ENCODE measurements at regions not wholly inside any gene's neighbourhood (a gene's known extent, or its start where the extent isn't known, plus 50 kb on each side); places are given as distances from the start of the nearest gene placed in this dataset.

DNA sequence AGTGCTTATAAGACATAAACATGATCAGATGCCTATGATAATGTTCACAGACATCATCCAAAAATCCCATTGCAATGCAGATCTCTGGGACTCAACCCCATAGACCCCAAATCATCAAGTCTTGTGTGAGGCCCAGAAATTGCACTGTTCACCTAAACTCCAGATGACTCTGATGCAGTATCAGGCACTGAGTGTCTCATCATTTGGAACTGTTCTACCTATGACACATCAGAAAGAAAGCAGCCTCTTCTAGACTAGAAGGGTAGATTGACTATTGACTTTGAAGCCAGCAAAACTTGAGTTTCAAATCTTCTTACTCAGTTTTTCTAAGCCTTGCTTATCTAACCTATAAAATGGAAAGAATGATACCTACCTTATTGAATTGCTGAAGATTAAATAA lies 58.7 kb upstream of the PAPPA start:
- TF ChIP-seq, protein P1, sequence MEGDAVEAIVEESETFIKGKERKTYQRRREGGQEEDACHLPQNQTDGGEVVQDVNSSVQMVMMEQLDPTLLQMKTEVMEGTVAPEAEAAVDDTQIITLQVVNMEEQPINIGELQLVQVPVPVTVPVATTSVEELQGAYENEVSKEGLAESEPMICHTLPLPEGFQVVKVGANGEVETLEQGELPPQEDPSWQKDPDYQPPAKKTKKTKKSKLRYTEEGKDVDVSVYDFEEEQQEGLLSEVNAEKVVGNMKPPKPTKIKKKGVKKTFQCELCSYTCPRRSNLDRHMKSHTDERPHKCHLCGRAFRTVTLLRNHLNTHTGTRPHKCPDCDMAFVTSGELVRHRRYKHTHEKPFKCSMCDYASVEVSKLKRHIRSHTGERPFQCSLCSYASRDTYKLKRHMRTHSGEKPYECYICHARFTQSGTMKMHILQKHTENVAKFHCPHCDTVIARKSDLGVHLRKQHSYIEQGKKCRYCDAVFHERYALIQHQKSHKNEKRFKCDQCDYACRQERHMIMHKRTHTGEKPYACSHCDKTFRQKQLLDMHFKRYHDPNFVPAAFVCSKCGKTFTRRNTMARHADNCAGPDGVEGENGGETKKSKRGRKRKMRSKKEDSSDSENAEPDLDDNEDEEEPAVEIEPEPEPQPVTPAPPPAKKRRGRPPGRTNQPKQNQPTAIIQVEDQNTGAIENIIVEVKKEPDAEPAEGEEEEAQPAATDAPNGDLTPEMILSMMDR (IDR thresholded peaks at IDR 0.05): no peak
- Histone ChIP-seq H3K9me3 (no peaks in the 10 kb centered on the region), H3K36me3 (no peaks in the 10 kb centered on the region), H3K27ac (no peak overlapping the region), H3K4me3 (no peak overlapping the region), H3K4me1 (ENCODE audit: control insufficient read depth in 1 of 2, low read depth in 2 of 2) (no peaks in the 10 kb centered on the region), H3K27me3 (replicated peaks; ENCODE audit: insufficient read depth) (no peaks in the 10 kb centered on the region)
- ATAC-seq (ENCODE audit: insufficient number of reproducible peaks, low FRiP score, low read depth) (no peak), DNase-seq (ENCODE audit: low spot score) (no peak)

DNA sequence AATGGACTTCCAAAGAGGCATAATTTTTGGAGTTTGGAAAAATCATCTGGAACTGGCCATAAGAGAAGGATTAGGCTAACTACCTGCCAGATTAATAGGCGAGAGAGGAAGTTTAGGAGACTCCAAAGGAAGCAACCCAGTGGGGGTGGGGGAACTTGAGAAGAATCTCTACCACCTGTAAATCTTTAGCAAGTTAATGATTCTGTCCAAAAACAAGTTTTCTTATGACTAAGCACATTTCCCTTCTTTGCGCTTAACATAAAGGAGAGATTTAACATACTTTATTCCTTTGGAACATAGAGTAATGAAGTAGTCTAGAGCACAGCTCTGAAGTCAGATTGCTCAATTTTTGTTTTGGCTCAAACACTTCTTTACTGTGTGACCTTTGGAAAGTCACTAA lies 58.2 kb upstream of the PAPPA start:
- Histone ChIP-seq H3K4me1 (ENCODE audit: control insufficient read depth in 1 of 2, low read depth in 2 of 2) (no peaks in the 10 kb centered on the region), H3K4me3 (no peak overlapping the region), H3K36me3 (no peaks in the 10 kb centered on the region), H3K27ac (no peak overlapping the region), H3K9me3 (no peaks in the 10 kb centered on the region), H3K27me3 (replicated peaks; ENCODE audit: insufficient read depth) (no peaks in the 10 kb centered on the region)
- TF ChIP-seq, protein P1 (IDR thresholded peaks at IDR 0.05): no peak
- ATAC-seq (ENCODE audit: insufficient number of reproducible peaks, low FRiP score, low read depth) (no peak), DNase-seq (ENCODE audit: low spot score) (no peak)

DNA sequence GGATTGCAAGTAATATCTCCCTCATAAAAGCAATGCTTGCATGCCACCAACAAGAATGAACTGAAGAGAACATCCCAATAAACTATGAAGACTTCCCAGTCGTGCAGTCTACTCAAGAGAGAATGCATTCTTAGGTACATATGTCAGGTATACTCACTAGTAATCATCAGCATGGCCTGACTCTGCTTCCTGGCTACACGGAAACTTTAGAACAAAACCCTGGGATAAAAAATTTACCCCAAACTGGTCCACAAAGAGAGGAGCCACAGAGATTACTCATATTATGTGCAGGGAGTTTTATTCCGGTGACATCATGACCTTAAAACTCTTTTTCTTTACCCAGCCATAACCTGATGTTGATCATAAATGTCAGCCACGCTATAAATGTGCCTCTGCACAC lies 57.5 kb upstream of the PAPPA start:
- Histone ChIP-seq H3K4me3 (no peak overlapping the region), H3K27me3 (replicated peaks; ENCODE audit: insufficient read depth) (no peaks in the 10 kb centered on the region), H3K27ac (no peak overlapping the region), H3K36me3 (no peaks in the 10 kb centered on the region), H3K9me3 (no peaks in the 10 kb centered on the region), H3K4me1 (ENCODE audit: control insufficient read depth in 1 of 2, low read depth in 2 of 2) (no peaks in the 10 kb centered on the region)
- ATAC-seq (ENCODE audit: insufficient number of reproducible peaks, low FRiP score, low read depth) (no peak), DNase-seq (ENCODE audit: low spot score) (no peak)
- TF ChIP-seq, protein P1 (IDR thresholded peaks at IDR 0.05): no peak

DNA sequence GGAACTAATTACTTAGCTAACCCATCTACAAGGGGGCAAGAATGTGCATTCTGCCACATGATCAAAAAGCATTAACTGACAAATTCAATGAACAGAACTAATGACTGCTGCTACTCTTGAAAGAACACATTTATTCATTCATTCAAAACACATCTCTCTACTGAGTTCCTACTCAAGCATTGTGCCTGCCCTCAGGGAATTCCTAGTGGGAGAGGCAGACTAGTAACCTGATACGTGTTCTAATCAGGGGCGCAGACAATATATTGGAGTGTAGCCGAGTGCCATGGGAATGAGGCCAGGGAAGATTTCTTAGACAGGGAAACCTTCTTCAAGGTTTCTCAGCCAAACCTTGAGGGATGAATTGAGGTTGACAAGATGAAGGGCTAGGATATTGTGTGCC lies 56.7 kb upstream of the PAPPA start:
- TF ChIP-seq, protein P1 (IDR thresholded peaks at IDR 0.05): no peak
- Histone ChIP-seq H3K4me3 (no peak overlapping the region), H3K9me3 (no peaks in the 10 kb centered on the region), H3K36me3 (no peaks in the 10 kb centered on the region), H3K27ac (no peak overlapping the region), H3K4me1 (ENCODE audit: control insufficient read depth in 1 of 2, low read depth in 2 of 2) (no peaks in the 10 kb centered on the region), H3K27me3 (replicated peaks; ENCODE audit: insufficient read depth) (no peaks in the 10 kb centered on the region)
- no peak for ATAC-seq (ENCODE audit: insufficient number of reproducible peaks, low FRiP score, low read depth)
- no peak for DNase-seq (ENCODE audit: low spot score)

DNA sequence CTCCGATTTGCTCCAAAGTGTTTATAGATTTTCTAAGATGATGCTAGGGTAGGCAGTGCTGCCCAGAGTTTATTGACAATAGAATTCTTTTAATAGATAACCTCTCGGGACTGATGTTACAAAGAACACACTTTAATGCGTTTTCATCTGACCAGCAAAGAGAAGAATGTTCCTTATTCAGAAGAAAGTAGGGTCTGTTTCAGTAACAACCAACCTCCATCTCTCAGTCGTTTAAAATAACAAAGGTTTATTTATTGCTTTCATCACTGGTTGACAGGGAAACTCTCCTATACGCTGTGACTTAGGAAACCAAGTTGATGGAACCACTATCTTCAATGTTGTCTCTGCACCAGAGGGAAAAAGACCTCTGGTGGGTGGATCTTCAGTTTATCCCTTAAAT lies 55.1 kb upstream of the PAPPA start:
- no peak for DNase-seq (ENCODE audit: low spot score)
- Histone ChIP-seq H3K4me3 (no peak overlapping the region), H3K27me3 (replicated peaks; ENCODE audit: insufficient read depth) (no peaks in the 10 kb centered on the region), H3K9me3 (no peaks in the 10 kb centered on the region), H3K4me1 (ENCODE audit: control insufficient read depth in 1 of 2, low read depth in 2 of 2) (no peaks in the 10 kb centered on the region), H3K27ac (no peak overlapping the region), H3K36me3 (no peaks in the 10 kb centered on the region)
- TF ChIP-seq, protein P1 (IDR thresholded peaks at IDR 0.05): no peak
- no peak for ATAC-seq (ENCODE audit: insufficient number of reproducible peaks, low FRiP score, low read depth)

Measured in thoracic aorta (tissue), 2 donors.